ENCODE measurements at regions not wholly inside any gene's neighbourhood (a gene's known extent, or its start where the extent isn't known, plus 50 kb on each side); places are given as distances from the start of the nearest gene placed in this dataset.

- ATAC-seq (no peak), FAIRE-seq (no peak), DNase-seq (ENCODE audit: extremely low read depth in 1 of 4, low spot score in 3 of 4) (no peak)
- Histone ChIP-seq H3K79me2 (ENCODE audit: control insufficient read depth, insufficient read depth, low read length) (no peaks in the 10 kb centered on the region), H3K9me3 (replicated peaks; ENCODE audit: control insufficient read depth, insufficient read depth, low read depth, low read length) (no peaks in the 10 kb centered on the region), H3K4me1 (replicated peaks in 1 of 2; ENCODE audit: control insufficient read depth in 2 of 2, insufficient read depth in 2 of 2, low read length in 2 of 2) (no peaks in the 10 kb centered on the region), H3K9me1 (ENCODE audit: control insufficient read depth, insufficient read depth, low read length) (no peaks in the 10 kb centered on the region), H4K20me1 (replicated peaks; ENCODE audit: control insufficient read depth, insufficient read depth, low read length) (no peaks in the 10 kb centered on the region), H3K4me3 (no peak overlapping the region), H3K27ac (ENCODE audit: extremely low read depth, low read depth, low read length) (no peak overlapping the region), H3K9ac (ENCODE audit: insufficient read depth in 1 of 2, low read depth in 2 of 2, low read length in 2 of 2) (no peak overlapping the region), H3K36me3 (ENCODE audit: control insufficient read depth, insufficient read depth, low read length) (no peaks in the 10 kb centered on the region), H3K27me3 (ENCODE audit: control insufficient read depth in 2 of 2, insufficient read depth in 2 of 2, low read length in 2 of 2) (no peaks in the 10 kb centered on the region), H2AFZ (ENCODE audit: low read depth, low read length) (no peak overlapping the region), H3K4me2 (ENCODE audit: insufficient read depth, low read length) (no peak overlapping the region)
- WGBS (ENCODE audit: insufficient coverage, low coverage, missing lambda C conversion rate), result 0% methylated on average over 1 of the region's 1 CpG
- intact Hi-C loops (cut with micrococcal nuclease), result no loop called here
- TF ChIP-seq ZNF699 (CRISPR knock-in tag; IDR thresholded peaks at IDR 0.05; ENCODE audit: insufficient replicate concordance) (no peak), ZNF316 (IDR thresholded peaks at IDR 0.05) (0 out of 2 replicates have a peak, but pooled peaks have one; percentile 22), OTX1 (CRISPR knock-in tag; IDR thresholded peaks at IDR 0.05) (no peak), ZC3H4 (CRISPR knock-in tag; IDR thresholded peaks at IDR 0.05; ENCODE audit: borderline replicate concordance) (no peak), MAFG (tag; conservative IDR thresholded peaks at IDR 0.05) (0 out of 2 replicates have a peak, but pooled peaks have one; percentile 7), KAT2B (IDR thresholded peaks at IDR 0.05; ENCODE audit: low read depth, low read length) (no peak), BRCA1 (IDR thresholded peaks at IDR 0.05) (no peak), BRCA1 (CRISPR knock-in tag; IDR thresholded peaks at IDR 0.05) (no peak), ZNF778 (CRISPR knock-in tag; IDR thresholded peaks at IDR 0.05) (no peak), ZNF146 (CRISPR knock-in tag; IDR thresholded peaks at IDR 0.05; ENCODE audit: unreplicated experiment) (no peak), FOXP1 (CRISPR knock-in tag; IDR thresholded peaks at IDR 0.05) (no peak)
- ChIA-PET POLR2A (no interaction called here), CTCF (ENCODE audit: low intra/inter-chr PET ratio) (no interaction called here)
- in situ Hi-C loops (cut with MboI), result no loop called here
- no TSS peak for BruUV-seq (replicated peaks)
These were observed 1118.1 kb downstream of the TAF11L14 start for GRCh38 chr5:18752317-18752716.
